Parathyroid adenoma (tissue), 2 donors: ENCODE measurements at regions not wholly inside any gene's neighbourhood (a gene's known extent, or its start where the extent isn't known, plus 50 kb on each side); places are given as distances from the start of the nearest gene placed in this dataset.

Experiments used
- H2AFZ ChIP-seq: fragments of 300-600 bp; sonication (generic); one replicate; pipeline ENCODE4 v1.7.0; 2017; ENCODE audit warnings: antibody characterized with exemption, mild to moderate bottlenecking
- H3K27ac ChIP-seq: fragments of 300-600 bp; sonication (generic); one replicate; pipeline ENCODE4 v1.7.0; 2017
- H3K27me3 ChIP-seq: fragments of 300-600 bp; sonication (generic); one replicate; pipeline ENCODE4 v1.7.0; 2017; ENCODE audit warnings: low read length; ENCODE audit not compliant: control insufficient read depth, insufficient read depth
- H3K36me3 ChIP-seq: fragments of 300-600 bp; sonication (generic); one replicate; pipeline ENCODE4 v1.7.0; 2017; ENCODE audit warnings: low read length; ENCODE audit not compliant: control insufficient read depth, insufficient read depth
- H3K4me1 ChIP-seq: fragments of 300-600 bp; sonication (generic); one replicate; pipeline ENCODE4 v1.7.0; 2017; ENCODE audit warnings: control low read depth
- H3K4me2 ChIP-seq: fragments of 300-600 bp; sonication (generic); one replicate; pipeline ENCODE4 v1.7.0; 2017; ENCODE audit warnings: low read length
- H3K4me3 ChIP-seq: fragments of 300-600 bp; sonication (generic); one replicate; pipeline ENCODE4 v1.7.0; 2017; ENCODE audit warnings: low read depth, low read length
- H3K79me2 ChIP-seq: fragments of 300-600 bp; sonication (generic); one replicate; pipeline ENCODE4 v1.7.0; 2017; ENCODE audit warnings: control low read depth
- H3K9ac ChIP-seq: fragments of 300-600 bp; sonication (generic); one replicate; pipeline ENCODE4 v1.7.0; 2017; ENCODE audit warnings: mild to moderate bottlenecking
- H3K9me3 ChIP-seq: fragments of 300-600 bp; sonication (generic); one replicate; pipeline ENCODE4 v1.7.0; 2017; ENCODE audit warnings: low read length; ENCODE audit not compliant: control insufficient read depth
- TF ChIP-seq, protein P1 (sequence below): fragments of 300-600 bp; sonication (generic); IDR thresholded peaks from one replicate; pipeline ENCODE4 v1.7.0; 2017; ENCODE audit warnings: antibody characterized with exemption, mild to moderate bottlenecking
- donor health status: primary hyperparathyroidism.

DNA sequence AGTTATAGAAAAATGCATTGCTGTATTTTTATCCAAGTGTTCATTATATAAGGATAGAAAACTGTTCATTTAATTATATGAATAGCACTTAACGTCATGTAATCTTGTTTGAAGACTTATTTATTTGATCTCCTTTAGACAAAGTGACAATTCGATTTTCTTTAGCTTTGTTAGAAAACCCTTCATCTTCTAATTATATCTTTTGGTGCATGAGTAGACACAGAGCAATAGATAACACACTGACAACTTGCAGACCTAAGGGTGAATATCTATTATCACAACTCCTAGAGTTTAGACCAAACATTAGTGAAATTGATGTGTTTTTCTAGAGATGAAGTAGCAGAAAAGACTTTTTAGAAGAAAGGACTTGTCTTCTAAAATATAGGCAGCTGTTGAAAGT lies 446.4 kb upstream of the SEMA6A start:
- H3K9me3 ChIP-seq, result no peaks in the 10 kb centered on the region
- no peak overlapping the region for H3K9ac ChIP-seq
- no peak overlapping the region for H3K27ac ChIP-seq
- no peaks in the 10 kb centered on the region for H3K36me3 ChIP-seq
- H3K4me1 ChIP-seq, result no peaks in the 10 kb centered on the region
- H2AFZ ChIP-seq, result no peak overlapping the region
- H3K4me3 ChIP-seq, result no peak overlapping the region
- H3K4me2 ChIP-seq, result no peak overlapping the region
- H3K27me3 ChIP-seq, result no peaks in the 10 kb centered on the region
- no peaks in the 10 kb centered on the region for H3K79me2 ChIP-seq
- TF ChIP-seq, protein P1, sequence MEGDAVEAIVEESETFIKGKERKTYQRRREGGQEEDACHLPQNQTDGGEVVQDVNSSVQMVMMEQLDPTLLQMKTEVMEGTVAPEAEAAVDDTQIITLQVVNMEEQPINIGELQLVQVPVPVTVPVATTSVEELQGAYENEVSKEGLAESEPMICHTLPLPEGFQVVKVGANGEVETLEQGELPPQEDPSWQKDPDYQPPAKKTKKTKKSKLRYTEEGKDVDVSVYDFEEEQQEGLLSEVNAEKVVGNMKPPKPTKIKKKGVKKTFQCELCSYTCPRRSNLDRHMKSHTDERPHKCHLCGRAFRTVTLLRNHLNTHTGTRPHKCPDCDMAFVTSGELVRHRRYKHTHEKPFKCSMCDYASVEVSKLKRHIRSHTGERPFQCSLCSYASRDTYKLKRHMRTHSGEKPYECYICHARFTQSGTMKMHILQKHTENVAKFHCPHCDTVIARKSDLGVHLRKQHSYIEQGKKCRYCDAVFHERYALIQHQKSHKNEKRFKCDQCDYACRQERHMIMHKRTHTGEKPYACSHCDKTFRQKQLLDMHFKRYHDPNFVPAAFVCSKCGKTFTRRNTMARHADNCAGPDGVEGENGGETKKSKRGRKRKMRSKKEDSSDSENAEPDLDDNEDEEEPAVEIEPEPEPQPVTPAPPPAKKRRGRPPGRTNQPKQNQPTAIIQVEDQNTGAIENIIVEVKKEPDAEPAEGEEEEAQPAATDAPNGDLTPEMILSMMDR, result no peak

GRCh38 chr5:117013280-117013877 lies 438.8 kb upstream of the SEMA6A start:
- H3K4me2 ChIP-seq, result no peak overlapping the region
- H3K4me1 ChIP-seq, result no peaks in the 10 kb centered on the region
- H3K4me3 ChIP-seq, result no peak overlapping the region
- H3K79me2 ChIP-seq, result no peaks in the 10 kb centered on the region
- no peaks in the 10 kb centered on the region for H3K27me3 ChIP-seq
- no peaks in the 10 kb centered on the region for H3K36me3 ChIP-seq
- TF ChIP-seq, protein P1, result no peak
- H2AFZ ChIP-seq, result no peak overlapping the region
- no peak overlapping the region for H3K9ac ChIP-seq
- H3K9me3 ChIP-seq, result no peaks in the 10 kb centered on the region
- no peak overlapping the region for H3K27ac ChIP-seq

DNA sequence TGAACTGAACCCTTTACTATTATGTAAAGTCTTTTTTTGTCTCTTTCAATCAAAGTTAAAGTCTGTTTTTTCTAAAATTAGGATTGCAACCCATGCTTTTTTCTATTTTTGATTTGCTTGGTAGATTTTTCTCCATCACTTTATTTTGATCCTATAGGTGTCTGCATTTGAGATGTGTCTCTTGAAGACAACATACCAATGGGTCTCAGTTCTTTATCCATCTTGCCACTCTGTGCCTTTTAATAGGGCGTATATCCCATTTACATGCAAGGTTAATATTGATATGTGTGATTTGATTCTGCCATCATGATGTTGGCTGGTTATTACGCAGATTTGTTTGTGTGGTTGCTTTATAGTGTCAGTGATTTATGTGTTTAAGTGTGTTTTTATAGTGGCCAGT lies 436.0 kb upstream of the SEMA6A start:
- no peaks in the 10 kb centered on the region for H3K4me1 ChIP-seq
- TF ChIP-seq, protein P1, result no peak
- no peak overlapping the region for H3K9ac ChIP-seq
- H2AFZ ChIP-seq, result no peak overlapping the region
- H3K36me3 ChIP-seq, result no peaks in the 10 kb centered on the region
- H3K4me2 ChIP-seq, result no peak overlapping the region
- no peaks in the 10 kb centered on the region for H3K9me3 ChIP-seq
- no peak overlapping the region for H3K27ac ChIP-seq
- no peaks in the 10 kb centered on the region for H3K79me2 ChIP-seq
- H3K27me3 ChIP-seq, result no peaks in the 10 kb centered on the region
- H3K4me3 ChIP-seq, result no peak overlapping the region

GRCh38 chr5:116998024-116998423 lies 423.4 kb upstream of the SEMA6A start:
- H3K79me2 ChIP-seq, result no peaks in the 10 kb centered on the region
- no peak overlapping the region for H3K4me2 ChIP-seq
- H3K4me1 ChIP-seq, result no peaks in the 10 kb centered on the region
- no peak overlapping the region for H3K4me3 ChIP-seq
- no peak overlapping the region for H3K27ac ChIP-seq
- TF ChIP-seq, protein P1, result no peak
- H3K36me3 ChIP-seq, result no peaks in the 10 kb centered on the region
- H3K9ac ChIP-seq, result no peak overlapping the region
- H3K27me3 ChIP-seq, result no peaks in the 10 kb centered on the region
- no peak overlapping the region for H2AFZ ChIP-seq
- no peaks in the 10 kb centered on the region for H3K9me3 ChIP-seq

DNA sequence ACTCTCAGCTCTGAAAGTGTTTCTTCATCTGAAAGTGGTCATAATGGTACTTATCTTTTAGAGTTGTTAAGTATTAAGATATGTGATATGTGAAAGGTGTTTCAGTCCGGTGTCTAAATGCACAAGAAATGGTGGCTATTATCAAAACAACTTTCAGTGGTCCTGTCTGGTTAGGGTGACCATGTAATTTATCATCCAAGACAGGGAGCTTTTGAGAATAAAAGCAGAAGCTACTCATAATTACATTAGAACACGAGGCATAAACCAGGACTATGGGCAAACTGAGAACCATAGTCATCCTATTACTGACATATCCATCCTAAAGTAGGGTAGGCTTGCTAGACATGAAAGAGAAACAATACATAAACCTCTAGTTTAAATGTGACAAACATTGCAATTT lies 418.1 kb upstream of the SEMA6A start:
- Histone ChIP-seq H3K79me2 (no peaks in the 10 kb centered on the region), H3K27ac (no peak overlapping the region), H3K27me3 (no peaks in the 10 kb centered on the region), H3K4me1 (no peaks in the 10 kb centered on the region), H2AFZ (no peak overlapping the region), H3K36me3 (no peaks in the 10 kb centered on the region), H3K9ac (no peak overlapping the region), H3K9me3 (no peaks in the 10 kb centered on the region), H3K4me3 (no peak overlapping the region), H3K4me2 (no peak overlapping the region)
- TF ChIP-seq, protein P1, result no peak
